Astrocyte (in vitro differentiated cells and primary cell): ENCODE measurements at regions not wholly inside any gene's neighbourhood (a gene's known extent, or its start where the extent isn't known, plus 50 kb on each side); places are given as distances from the start of the nearest gene placed in this dataset.
A peak's percentile ranks its signal among the peaks of the same experiment; 100 is the strongest.
"Not testable (repeated sequence)": the region's sequence is repeated elsewhere in the genome, so short reads cannot be mapped to it uniquely, and the experiment has no call there.

Source experiments
- DNase-seq: peaks from one replicate; pipeline ENCODE4 v3.0.0-alpha.2; 2010; ENCODE audit warnings: low read depth
- FAIRE-seq: peaks from 2 replicates; lab custom pipeline; 2011; peaks lifted over from hg19 to GRCh38; lab: Jason Lieb, UNC
- H2AFZ ChIP-seq: 2 replicates; pipeline ENCODE4 v1.6.0; 2012; ENCODE audit warnings: low read depth, low read length, inconsistent platforms
- H3K27ac ChIP-seq: 2 replicates; pipeline ENCODE4 v1.5.1; 2011; ENCODE audit warnings: low read depth, low read length, inconsistent platforms
- H3K27me3 ChIP-seq: 2 replicates; pipeline ENCODE4 v1.6.0; 2011; ENCODE audit warnings: low read length, inconsistent platforms; ENCODE audit not compliant: insufficient read depth
- H3K36me3 ChIP-seq: 2 replicates; pipeline ENCODE4 v1.5.1; 2011; ENCODE audit warnings: low read length, inconsistent platforms; ENCODE audit not compliant: insufficient read depth
- H3K4me1 ChIP-seq: 2 replicates; pipeline ENCODE4 v1.5.1; 2011; ENCODE audit warnings: low read length, inconsistent platforms; ENCODE audit not compliant: insufficient read depth
- H3K4me2 ChIP-seq: 2 replicates; pipeline ENCODE4 v1.6.0; 2012; ENCODE audit warnings: low read length, inconsistent platforms
- H3K4me3 ChIP-seq: 2 replicates; pipeline ENCODE4 v1.5.1; 2011; ENCODE audit warnings: low read depth, mild to moderate bottlenecking, low read length, inconsistent platforms; ENCODE audit not compliant: insufficient read depth
- H3K79me2 ChIP-seq: 2 replicates; pipeline ENCODE4 v1.6.0; 2012; ENCODE audit warnings: mild to moderate bottlenecking, low read length, inconsistent platforms; ENCODE audit not compliant: insufficient read depth
- H3K9ac ChIP-seq: 2 replicates; pipeline ENCODE4 v1.6.0; 2012; ENCODE audit warnings: mild to moderate bottlenecking, low read length, inconsistent platforms
- H3K9me3 ChIP-seq: 2 replicates; pipeline ENCODE4 v1.5.1; 2012; ENCODE audit warnings: low read depth, mild to moderate bottlenecking, low read length, inconsistent platforms; ENCODE audit not compliant: insufficient read depth
- H4K20me1 ChIP-seq: 2 replicates; pipeline ENCODE4 v1.6.0; 2012; ENCODE audit warnings: low read length, inconsistent platforms; ENCODE audit not compliant: insufficient read depth
- H3K27ac Mint-ChIP-seq: one replicate; pipeline ENCODE4 v1.8.0; 2021; ENCODE audit warnings: mild to moderate bottlenecking, mixed read lengths; ENCODE audit not compliant: unreplicated experiment
- H3K27me3 Mint-ChIP-seq: one replicate; pipeline ENCODE4 v1.8.0; 2021; ENCODE audit warnings: low read depth, mixed read lengths; ENCODE audit not compliant: unreplicated experiment
- H3K36me3 Mint-ChIP-seq: one replicate; pipeline ENCODE4 v1.8.0; 2021; ENCODE audit warnings: low read depth, mixed read lengths; ENCODE audit not compliant: unreplicated experiment
- H3K4me1 Mint-ChIP-seq: one replicate; pipeline ENCODE4 v1.8.0; 2021; ENCODE audit warnings: low read depth, mixed read lengths; ENCODE audit not compliant: unreplicated experiment
- H3K4me3 Mint-ChIP-seq: one replicate; pipeline ENCODE4 v1.8.0; 2021; ENCODE audit warnings: mild to moderate bottlenecking, moderate library complexity, mixed read lengths; ENCODE audit not compliant: unreplicated experiment
- H3K9me3 Mint-ChIP-seq: one replicate; pipeline ENCODE4 v1.8.0; 2021; ENCODE audit warnings: mild to moderate bottlenecking, mixed read lengths; ENCODE audit not compliant: unreplicated experiment
- CTCF ChIP-seq: IDR thresholded peaks from 2 replicates; pipeline ENCODE4 v1.5.1; 2011; ENCODE audit warnings: low read depth, mild to moderate bottlenecking, inconsistent platforms, low read length, moderate library complexity; ENCODE audit not compliant: insufficient read depth
- EZH2 ChIP-seq: IDR thresholded peaks from 2 replicates; pipeline ENCODE4 v1.6.1; 2012; ENCODE audit warnings: mild to moderate bottlenecking, low read length, inconsistent platforms; ENCODE audit not compliant: insufficient read depth

- H3K27me3 Mint-ChIP-seq = no peaks in the 10 kb centered on the region
- no peak overlapping the region for H3K27ac Mint-ChIP-seq
- no peak for FAIRE-seq
- Histone ChIP-seq H4K20me1 (no peaks in the 10 kb centered on the region), H3K9ac (no peak overlapping the region), H3K4me2 (no peak overlapping the region), H3K4me1 (peaks cover 21% of the 10 kb centered on the region), H3K27ac (no peak overlapping the region), H3K4me3 (no peak overlapping the region), H3K27me3 (no peaks in the 10 kb centered on the region), H3K79me2 (no peaks in the 10 kb centered on the region), H2AFZ (no peak overlapping the region), H3K36me3 (no peaks in the 10 kb centered on the region), H3K9me3 (no peaks in the 10 kb centered on the region)
- H3K4me1 Mint-ChIP-seq = peaks cover 24% of the 10 kb centered on the region
- peak; percentile 15 for DNase-seq
- peaks cover 13% of the 10 kb centered on the region for H3K9me3 Mint-ChIP-seq
- H3K36me3 Mint-ChIP-seq = no peaks in the 10 kb centered on the region
- TF ChIP-seq CTCF (no peak), EZH2 (no peak)
- no peak overlapping the region for H3K4me3 Mint-ChIP-seq
Observed at GRCh38 chr10:125235093-125236069, 75.0 kb upstream of the CTBP2 start.

- H3K36me3 Mint-ChIP-seq, H3K9me3 ChIP-seq, H3K27ac Mint-ChIP-seq, H4K20me1 ChIP-seq, H2AFZ ChIP-seq, H3K9ac ChIP-seq, H3K27me3 Mint-ChIP-seq, H3K27ac ChIP-seq, H3K27me3 ChIP-seq, H3K36me3 ChIP-seq, H3K4me3 Mint-ChIP-seq, H3K4me3 ChIP-seq, H3K4me2 ChIP-seq, FAIRE-seq, H3K79me2 ChIP-seq: not testable (repeated sequence)
- peak; percentile 50 for DNase-seq
- peaks cover 24% of the 10 kb centered on the region for H3K4me1 Mint-ChIP-seq
- peaks cover 13% of the 10 kb centered on the region for H3K9me3 Mint-ChIP-seq
- H3K4me1 ChIP-seq = peaks cover 21% of the 10 kb centered on the region
Observed at GRCh38 chr10:125234576-125234975, 74.2 kb upstream of the CTBP2 start.

GRCh38 chr10:125233726-125234125 is 73.4 kb upstream of the CTBP2 start:
- no peak overlapping the region for H3K9ac ChIP-seq
- H3K27ac Mint-ChIP-seq = no peak overlapping the region
- H3K9me3 Mint-ChIP-seq = peaks cover 8% of the 10 kb centered on the region
- no peak overlapping the region for H3K27ac ChIP-seq
- TF ChIP-seq EZH2 = no peak
- no peak for TF ChIP-seq CTCF
- no peaks in the 10 kb centered on the region for H3K36me3 ChIP-seq
- H3K4me3 Mint-ChIP-seq = no peak overlapping the region
- peaks cover 24% of the 10 kb centered on the region for H3K4me1 Mint-ChIP-seq
- H3K36me3 Mint-ChIP-seq = no peaks in the 10 kb centered on the region
- peaks cover 21% of the 10 kb centered on the region for H3K4me1 ChIP-seq
- H3K9me3 ChIP-seq = no peaks in the 10 kb centered on the region
- no peak for DNase-seq
- no peaks in the 10 kb centered on the region for H4K20me1 ChIP-seq
- H3K4me3 ChIP-seq = no peak overlapping the region
- no peaks in the 10 kb centered on the region for H3K27me3 Mint-ChIP-seq
- no peaks in the 10 kb centered on the region for H3K27me3 ChIP-seq
- no peak overlapping the region for H3K4me2 ChIP-seq
- FAIRE-seq = no peak
- no peak overlapping the region for H2AFZ ChIP-seq
- H3K79me2 ChIP-seq = no peaks in the 10 kb centered on the region
